Testis (tissue), 2 donors: ENCODE measurements at regions not wholly inside any gene's neighbourhood (a gene's known extent, or its start where the extent isn't known, plus 50 kb on each side); places are given as distances from the start of the nearest gene placed in this dataset.
"Not testable (repeated sequence)": the region's sequence is repeated elsewhere in the genome, so short reads cannot be mapped to it uniquely, and the experiment has no call there.

Experiments used
- DNase-seq: peaks from one replicate; pipeline ENCODE4 v3.0.0-alpha.2; 2019
- H3K27ac ChIP-seq, 2 donors: fragments of 200-600 bp; sonication (generic); one replicate each; pipeline ENCODE4 v1.5.1; 2019
- H3K27me3 ChIP-seq: fragments of 200-600 bp; sonication (generic); one replicate; pipeline ENCODE4 v1.5.1; 2019
- H3K36me3 ChIP-seq: fragments of 200-600 bp; sonication (generic); one replicate; pipeline ENCODE4 v1.5.1; 2017; ENCODE audit warnings: low read depth; ENCODE audit errors: missing control alignments
- H3K4me1 ChIP-seq: fragments of 200-600 bp; sonication (generic); one replicate; pipeline ENCODE4 v1.5.1; 2019
- H3K4me3 ChIP-seq, 2 donors: fragments of 200-600 bp; sonication (generic); one replicate each; pipeline ENCODE4 v1.5.1; 2017 to 2019
- H3K9me3 ChIP-seq: fragments of 200-600 bp; sonication (generic); one replicate; pipeline ENCODE4 v1.5.1; 2017
- CTCF ChIP-seq, 3 experiments: fragments of 450-650 bp in 2 of 3; fragments of 200-600 bp in 1 of 3; sonication (generic) in 1 of 3; IDR thresholded peaks; one replicate each; pipeline ENCODE4 v1.5.1; 2016 to 2019; ENCODE audit warnings: antibody characterized with exemption in 3 of 3, mild to moderate bottlenecking in 2 of 3, moderate library complexity in 1 of 3
- POLR2A ChIP-seq: fragments of 450-650 bp; IDR thresholded peaks from one replicate; pipeline ENCODE4 v1.6.1; 2017; ENCODE audit warnings: antibody characterized with exemption, mild to moderate bottlenecking, moderate library complexity
- WGBS, 2 donors: methylation state at CpG; one replicate each; pipeline ENCODE4 v1.1.5; 2018; 5-methylcytosine and 5-hydroxymethylcytosine counted together
- intact Hi-C: fragments of 100-400 bp; cut with DNase I; formaldehyde crosslinking; loops from one replicate; pipeline ENCODE4 v1.15.1; 2023; ENCODE audit warnings: low total_unique reads

GRCh38 chr3:30475038-30475808 is 131.2 kb upstream of the TGFBR2 start:
- no peak overlapping the region for H3K4me3 ChIP-seq
- no peak for TF ChIP-seq POLR2A
- no peak for TF ChIP-seq CTCF (IDR thresholded peaks at IDR 0.05)
- H3K27me3 ChIP-seq: no peaks in the 10 kb centered on the region
- 97 to 100% methylated on average over 4 to 5 of the region's 5 CpGs for WGBS, 2 donors
- DNase-seq: no peak
- no peaks in the 10 kb centered on the region for H3K4me1 ChIP-seq
- no peak overlapping the region for H3K27ac ChIP-seq
- H3K36me3 ChIP-seq: no peaks in the 10 kb centered on the region
- intact Hi-C loops: no loop called here
- no peaks in the 10 kb centered on the region for H3K9me3 ChIP-seq

GRCh38 chr3:30475809-30476178 is 130.6 kb upstream of the TGFBR2 start:
- Histone ChIP-seq H3K36me3 (no peaks in the 10 kb centered on the region), H3K9me3 (no peaks in the 10 kb centered on the region), H3K27me3 (no peaks in the 10 kb centered on the region), H3K4me1 (no peaks in the 10 kb centered on the region), H3K4me3 (no peak overlapping the region), H3K27ac (no peak overlapping the region)
- intact Hi-C loops: no loop called here
- no peak for DNase-seq
- TF ChIP-seq CTCF (IDR thresholded peaks at IDR 0.05): no peak
- TF ChIP-seq POLR2A: no peak
- 87 to 93% methylated on average over 2 of the region's 2 CpGs for WGBS, 2 donors

GRCh38 chr3:30476368-30477084 is 129.9 kb upstream of the TGFBR2 start:
- Histone ChIP-seq H3K4me1 (no peaks in the 10 kb centered on the region), H3K4me3 (no peak overlapping the region), H3K9me3 (no peaks in the 10 kb centered on the region), H3K36me3 (no peaks in the 10 kb centered on the region), H3K27ac (no peak overlapping the region), H3K27me3 (no peaks in the 10 kb centered on the region)
- intact Hi-C loops: no loop called here
- DNase-seq: no peak
- 96 to 97% methylated on average over 3 of the region's 3 CpGs for WGBS, 2 donors
- no peak for TF ChIP-seq POLR2A
- no peak for TF ChIP-seq CTCF (IDR thresholded peaks at IDR 0.05)

- Histone ChIP-seq H3K4me3 (no peak overlapping the region), H3K27me3 (no peaks in the 10 kb centered on the region), H3K4me1 (no peaks in the 10 kb centered on the region), H3K9me3 (no peaks in the 10 kb centered on the region), H3K36me3 (no peaks in the 10 kb centered on the region), H3K27ac (no peak overlapping the region)
- TF ChIP-seq POLR2A (no peak), CTCF (IDR thresholded peaks at IDR 0.05) (no peak)
- DNase-seq: no peak
- 74 to 76% methylated on average over 5 of the region's 5 CpGs for WGBS, 2 donors
- intact Hi-C loops: no loop called here
Measured at GRCh38 chr3:30477149-30477921, 129.1 kb upstream of the TGFBR2 start.

- H3K27ac ChIP-seq, H3K36me3 ChIP-seq, intact Hi-C loops, H3K4me3 ChIP-seq, H3K27me3 ChIP-seq, H3K9me3 ChIP-seq, DNase-seq, H3K4me1 ChIP-seq: not testable (repeated sequence)
- WGBS, 2 donors: 28 to 52% methylated on average over 2 of the region's 2 CpGs
Measured at GRCh38 chr3:30479737-30480136, 126.7 kb upstream of the TGFBR2 start.

GRCh38 chr3:30480156-30480555 is 126.2 kb upstream of the TGFBR2 start:
- intact Hi-C loops, H3K9me3 ChIP-seq, H3K27ac ChIP-seq, H3K36me3 ChIP-seq, H3K4me3 ChIP-seq, H3K4me1 ChIP-seq, DNase-seq, H3K27me3 ChIP-seq: not testable (repeated sequence)
- 91% methylated on average over 1 of the region's 1 CpG for WGBS, 2 donors
